B cell (primary cell): ENCODE measurements at regions not wholly inside any gene's neighbourhood (a gene's known extent, or its start where the extent isn't known, plus 50 kb on each side); places are given as distances from the start of the nearest gene placed in this dataset.

Experiments used
- ATAC-seq: fragments of 200-7000 bp; cut with Tn5 transposase; one replicate; pipeline ENCODE4 v1.10.0; 2021; ENCODE audit warnings: low read depth, mild to moderate bottlenecking, moderate number of reproducible peaks, moderate library complexity
- CTCF ChIA-PET: fragments of 350-600 bp; sonication (Branson Sonifier 250); formaldehyde crosslinking; loops from one replicate; lab custom pipeline; 2021; ENCODE audit warnings: antibody characterized with exemption, inconsistent platforms; lab: Charles Lee
- POLR2A ChIA-PET: fragments of 350-600 bp; sonication (Branson Sonifier 250); formaldehyde crosslinking; loops from one replicate; lab custom pipeline; 2021; ENCODE audit warnings: antibody characterized with exemption; lab: Charles Lee
- DNase-seq: peaks from one replicate; pipeline ENCODE4 v3.0.0; 2013
- H2AFZ ChIP-seq: 2 replicates; pipeline ENCODE4 v1.6.1; 2012; ENCODE audit warnings: mild to moderate bottlenecking, low read depth, low read length; ENCODE audit not compliant: insufficient read depth, poor library complexity, severe bottlenecking
- H3K27ac ChIP-seq, 2 donors: 1 replicate in 1 of 2; 2 replicates in 1 of 2; pipeline ENCODE4 v1.5.1; 2012 to 2013; ENCODE audit warnings: low read length in 2 of 2, mild to moderate bottlenecking in 2 of 2, moderate library complexity in 1 of 2
- H3K27me3 ChIP-seq, 4 experiments: fragments of 200-600 bp in 1 of 4; sonication (generic) in 1 of 4; replicated peaks in 1 of 4; 1 replicate in 2 of 4; 2 replicates in 2 of 4; pipeline versions ENCODE4 v1.6.1 to v1.7.0; 2013 to 2016; ENCODE audit warnings: low read length in 3 of 4, mild to moderate bottlenecking in 2 of 4, mixed read lengths in 1 of 4, moderate library complexity in 1 of 4; ENCODE audit not compliant: insufficient read depth in 4 of 4, control insufficient read depth in 3 of 4; ENCODE audit errors: control extremely low read depth in 1 of 4
- H3K36me3 ChIP-seq, 2 experiments: replicated peaks in 1 of 2; 1 replicate in 1 of 2; 2 replicates in 1 of 2; pipeline versions ENCODE4 v1.6.1 to v1.7.1; 2013; ENCODE audit warnings: low read length in 1 of 2; ENCODE audit not compliant: insufficient read depth in 2 of 2, control insufficient read depth in 1 of 2; ENCODE audit errors: control extremely low read depth in 1 of 2, extremely low read depth in 1 of 2
- H3K4me1 ChIP-seq, 2 donors: fragments of 200-600 bp in 1 of 2; sonication (generic) in 1 of 2; 1 replicate in 1 of 2; 2 replicates in 1 of 2; pipeline versions ENCODE4 v1.5.1 to v1.6.1; 2013 to 2017; ENCODE audit warnings: low read length in 2 of 2; ENCODE audit not compliant: control insufficient read depth in 2 of 2, insufficient read depth in 2 of 2
- H3K4me2 ChIP-seq: replicated peaks from 2 replicates; pipeline ENCODE3; 2012; ENCODE audit warnings: mild to moderate bottlenecking, low read depth, low read length; ENCODE audit not compliant: poor library complexity, severe bottlenecking
- H3K4me3 ChIP-seq, 5 experiments: fragments of 200-600 bp in 1 of 5; sonication (generic) in 1 of 5; 1 replicate in 3 of 5; 2 replicates in 2 of 5; pipeline versions ENCODE4 v1.5.1 to v1.7.0; 2011 to 2016; ENCODE audit warnings: low read length in 4 of 5, mild to moderate bottlenecking in 4 of 5, low read depth in 2 of 5, control low read depth in 1 of 5, moderate library complexity in 1 of 5; ENCODE audit not compliant: insufficient read depth in 1 of 5; ENCODE audit errors: control extremely low read depth in 1 of 5, extremely low read depth in 1 of 5
- H3K79me2 ChIP-seq: fragments of 200-600 bp; sonication (generic); one replicate; pipeline ENCODE4 v1.6.0; 2016; ENCODE audit warnings: low read length; ENCODE audit not compliant: control insufficient read depth, insufficient read depth
- H3K9ac ChIP-seq: fragments of 200-600 bp; sonication (generic); 2 replicates; pipeline ENCODE4 v1.6.1; 2017; ENCODE audit warnings: mild to moderate bottlenecking, low read length, moderate library complexity
- H3K9me3 ChIP-seq, 3 donors: one replicate each; pipeline versions ENCODE4 v1.6.1 to v1.7.1; 2013; ENCODE audit warnings: low read length in 2 of 3; ENCODE audit not compliant: control insufficient read depth in 2 of 3, insufficient read depth in 1 of 3; ENCODE audit errors: control extremely low read depth in 1 of 3
- H4K20me1 ChIP-seq: 2 replicates; pipeline ENCODE4 v1.6.0; 2012; ENCODE audit warnings: mild to moderate bottlenecking, low read length; ENCODE audit not compliant: insufficient read depth, control insufficient read depth, poor library complexity, severe bottlenecking
- H3K27ac Mint-ChIP-seq: one replicate; pipeline ENCODE4 v1.8.0; 2021; ENCODE audit warnings: mixed read lengths
- H3K27me3 Mint-ChIP-seq: one replicate; pipeline ENCODE4 v1.8.0; 2021; ENCODE audit warnings: mixed read lengths
- H3K4me1 Mint-ChIP-seq: one replicate; pipeline ENCODE4 v1.8.0; 2021; ENCODE audit warnings: mixed read lengths
- H3K4me3 Mint-ChIP-seq: one replicate; pipeline ENCODE4 v1.8.0; 2021; ENCODE audit warnings: mixed read lengths
- H3K9me3 Mint-ChIP-seq: one replicate; pipeline ENCODE4 v1.8.0; 2022; ENCODE audit warnings: mixed read lengths; ENCODE audit not compliant: insufficient read depth
- CTCF ChIP-seq: fragments of 200-600 bp; IDR thresholded peaks from one replicate; pipeline ENCODE4 v1.8.0; 2022; ENCODE audit warnings: antibody characterized with exemption, mild to moderate bottlenecking
- EZH2 ChIP-seq: IDR thresholded peaks from 2 replicates; pipeline ENCODE4 v1.6.1; 2012; ENCODE audit warnings: borderline replicate concordance, low read depth, mild to moderate bottlenecking, moderate library complexity, low read length; ENCODE audit not compliant: insufficient read depth, poor library complexity, severe bottlenecking
- WGBS: methylation state at CpG from one replicate; pipeline ENCODE4 v1.1.5; 2013; ENCODE audit warnings: missing lambda C conversion rate; ENCODE audit not compliant: insufficient coverage; 5-methylcytosine and 5-hydroxymethylcytosine counted together
- intact Hi-C: fragments of 100-400 bp; cut with micrococcal nuclease; formaldehyde crosslinking; loops from one replicate; pipeline ENCODE4 v1.10.0; 2022

GRCh38 chr10:9291081-9291480, 1236.6 kb downstream of the GATA3 start:
- WGBS: no CpG with 5 or more reads among the region's 1 CpG
- ATAC-seq: no peak
- Histone ChIP-seq H3K9ac (no peak overlapping the region), H3K4me1 (peaks cover 0 to 6% of the 10 kb centered on the region in 2 donors), H2AFZ (no peak overlapping the region), H3K4me3 (no peak overlapping the region), H3K36me3 (no peaks in the 10 kb centered on the region), H3K79me2 (no peaks in the 10 kb centered on the region), H3K27me3 (no peaks in the 10 kb centered on the region), H3K4me2 (no peak overlapping the region), H4K20me1 (no peaks in the 10 kb centered on the region), H3K9me3 (no peaks in the 10 kb centered on the region), H3K27ac (no peak overlapping the region)
- TF ChIP-seq CTCF (no peak), EZH2 (no peak)
- no peak for DNase-seq
- POLR2A ChIA-PET: no interaction called here
- intact Hi-C loops: no loop called here
- Mint-ChIP-seq H3K9me3 (no peaks in the 10 kb centered on the region), H3K27ac (no peak overlapping the region), H3K27me3 (peaks cover 17% of the 10 kb centered on the region), H3K4me1 (peaks cover 12% of the 10 kb centered on the region), H3K4me3 (no peak overlapping the region)
- CTCF ChIA-PET: no interaction called here

- Histone ChIP-seq H3K9ac (no peak overlapping the region), H3K27ac (no peak overlapping the region), H4K20me1 (no peaks in the 10 kb centered on the region), H3K9me3 (no peaks in the 10 kb centered on the region), H3K79me2 (no peaks in the 10 kb centered on the region), H3K4me3 (no peak overlapping the region), H3K27me3 (no peaks in the 10 kb centered on the region), H3K4me1 (peaks cover 0 to 6% of the 10 kb centered on the region in 2 donors), H3K4me2 (no peak overlapping the region), H2AFZ (no peak overlapping the region), H3K36me3 (no peaks in the 10 kb centered on the region)
- no peak overlapping the region for H3K27ac Mint-ChIP-seq
- ATAC-seq: no peak
- no CpG with 5 or more reads among the region's 4 CpGs for WGBS
- no peak overlapping the region for H3K4me3 Mint-ChIP-seq
- H3K27me3 Mint-ChIP-seq: peaks cover 3% of the 10 kb centered on the region
- no peak for DNase-seq
- POLR2A ChIA-PET: no interaction called here
- intact Hi-C loops: no loop called here
- TF ChIP-seq EZH2: no peak
- no peak for TF ChIP-seq CTCF
- H3K4me1 Mint-ChIP-seq: peaks cover 12% of the 10 kb centered on the region
- H3K9me3 Mint-ChIP-seq: no peaks in the 10 kb centered on the region
- CTCF ChIA-PET: interaction anchor here (1.2 kb wide), 1 partner anchor 9 kb away, joined by 3 read pairs; no protein-coding TSS in a partner anchor
Measured at GRCh38 chr10:9294132-9294663, 1239.7 kb downstream of the GATA3 start.
